ENCODE measurements at regions not wholly inside any gene's neighbourhood (a gene's known extent, or its start where the extent isn't known, plus 50 kb on each side); places are given as distances from the start of the nearest gene placed in this dataset.
A peak's percentile ranks its signal among the peaks of the same experiment; 100 is the strongest.
"Not testable (repeated sequence)": the region's sequence is repeated elsewhere in the genome, so short reads cannot be mapped to it uniquely, and the experiment has no call there.

GRCh38 chrX:7640392-7640791 lies 202.6 kb upstream of the VCX start:
- ATAC-seq: no peak

GRCh38 chrX:7638078-7638710 lies 204.8 kb upstream of the VCX start:
- ATAC-seq: no peak

More at GRCh38 chrX:7640392-7640791, 202.6 kb upstream of the VCX start:
- DNase-seq (ENCODE audit: low spot score): no peak

GRCh38 chrX:7637066-7637465 lies 205.9 kb upstream of the VCX start:
- no peak for ATAC-seq

More at GRCh38 chrX:7638078-7638710, 204.8 kb upstream of the VCX start:
- no peak for DNase-seq (ENCODE audit: low spot score)

GRCh38 chrX:7635604-7636003 lies 207.4 kb upstream of the VCX start:
- ATAC-seq: no peak
- DNase-seq (ENCODE audit: low spot score): no peak

More at GRCh38 chrX:7637066-7637465, 205.9 kb upstream of the VCX start:
- no peak for DNase-seq (ENCODE audit: low spot score)

- ATAC-seq: no peak
- DNase-seq (ENCODE audit: low spot score): no peak
Observed at GRCh38 chrX:7620560-7620959, 222.4 kb upstream of the VCX start.

- DNase-seq (ENCODE audit: low spot score) (no peak), ATAC-seq (no peak)
Observed at GRCh38 chrX:7617994-7618393, 225.0 kb upstream of the VCX start.

- no peak for DNase-seq (ENCODE audit: low spot score)
- no peak for ATAC-seq
Observed at GRCh38 chrX:7614616-7615015, 228.4 kb upstream of the VCX start.

GRCh38 chrX:7608625-7609024 lies 234.3 kb upstream of the VCX start:
- ATAC-seq; DNase-seq (ENCODE audit: low spot score): not testable (repeated sequence)

- DNase-seq (ENCODE audit: low spot score) (no peak), ATAC-seq (no peak)
Observed at GRCh38 chrX:7606039-7606652, 236.8 kb upstream of the VCX start.

- ATAC-seq (no peak), DNase-seq (ENCODE audit: low spot score) (no peak)
Observed at GRCh38 chrX:7603387-7603786, 239.6 kb upstream of the VCX start.

- no peak for ATAC-seq
- DNase-seq (ENCODE audit: low spot score): no peak
Observed at GRCh38 chrX:7596822-7597221, 246.1 kb upstream of the VCX start.

GRCh38 chrX:7593370-7593769 lies 249.6 kb upstream of the VCX start:
- not testable (repeated sequence) for DNase-seq (ENCODE audit: low spot score); ATAC-seq

- DNase-seq (ENCODE audit: low spot score): no peak
- peak; percentile 56 for ATAC-seq
Observed at GRCh38 chrX:7586126-7586525, 256.8 kb upstream of the VCX start.

GRCh38 chrX:7582191-7582590 lies 260.8 kb upstream of the VCX start:
- ATAC-seq (no peak), DNase-seq (ENCODE audit: low spot score) (no peak)

- DNase-seq (ENCODE audit: low spot score) (no peak), ATAC-seq (no peak)
Observed at GRCh38 chrX:7580127-7580526, 262.8 kb upstream of the VCX start.

GRCh38 chrX:7574325-7574724 lies 268.6 kb upstream of the VCX start:
- DNase-seq (ENCODE audit: low spot score) (peak; percentile 30), ATAC-seq (peak; percentile 56)

- ATAC-seq (no peak), DNase-seq (ENCODE audit: low spot score) (no peak)
Observed at GRCh38 chrX:7570432-7571029, 272.4 kb upstream of the VCX start.

- DNase-seq (ENCODE audit: low spot score) (no peak), ATAC-seq (no peak)
Observed at GRCh38 chrX:7568597-7568996, 274.4 kb upstream of the VCX start.

GRCh38 chrX:7568130-7568529 lies 274.8 kb upstream of the VCX start:
- DNase-seq (ENCODE audit: low spot score): no peak
- no peak for ATAC-seq

- DNase-seq (ENCODE audit: low spot score) (no peak), ATAC-seq (no peak)
Observed at GRCh38 chrX:7552760-7553159, 290.2 kb upstream of the VCX start.

- DNase-seq (ENCODE audit: low spot score): no peak
- ATAC-seq: no peak
Observed at GRCh38 chrX:7546551-7547080, 296.4 kb upstream of the VCX start.

- DNase-seq (ENCODE audit: low spot score) (no peak), ATAC-seq (no peak)
Observed at GRCh38 chrX:7545564-7545963, 297.4 kb upstream of the VCX start.

All from left lobe of liver (tissue), 2 donors.